ENCODE measurements at regions not wholly inside any gene's neighbourhood (a gene's known extent, or its start where the extent isn't known, plus 50 kb on each side); places are given as distances from the start of the nearest gene placed in this dataset.
"Not testable (repeated sequence)": the region's sequence is repeated elsewhere in the genome, so short reads cannot be mapped to it uniquely, and the experiment has no call there.

GRCh38 chr12:91741932-91742331, 403.7 kb downstream of the BTG1 start:
- Histone ChIP-seq H3K27me3 (ENCODE audit: insufficient read depth, low read length) (no peaks in the 10 kb centered on the region), H3K4me3 (ENCODE audit: insufficient read depth, low read depth, low read length) (no peak overlapping the region), H3K27ac (ENCODE audit: low read depth, low read length) (no peak overlapping the region), H3K4me1 (ENCODE audit: insufficient read depth, low read length) (no peaks in the 10 kb centered on the region), H4K20me1 (ENCODE audit: insufficient read depth, low read length) (no peaks in the 10 kb centered on the region), H3K4me2 (ENCODE audit: low read length) (no peak overlapping the region), H3K79me2 (ENCODE audit: insufficient read depth, low read length) (no peaks in the 10 kb centered on the region), H3K36me3 (ENCODE audit: insufficient read depth, low read length) (no peaks in the 10 kb centered on the region), H2AFZ (ENCODE audit: low read depth, low read length) (no peak overlapping the region), H3K9me3 (ENCODE audit: insufficient read depth, low read depth, low read length) (no peaks in the 10 kb centered on the region), H3K9ac (ENCODE audit: low read length) (no peak overlapping the region)
- FAIRE-seq (no peak), DNase-seq (ENCODE audit: low read depth) (peak; percentile 10)
- H3K9me3 Mint-ChIP-seq (ENCODE audit: unreplicated experiment) = no peaks in the 10 kb centered on the region
- no peaks in the 10 kb centered on the region for H3K4me1 Mint-ChIP-seq (ENCODE audit: low read depth, unreplicated experiment)
- TF ChIP-seq CTCF (IDR thresholded peaks at IDR 0.05; ENCODE audit: insufficient read depth, low read depth, low read length) (no peak), EZH2 (IDR thresholded peaks at IDR 0.05; ENCODE audit: insufficient read depth, low read length) (no peak)
- H3K27me3 Mint-ChIP-seq (ENCODE audit: low read depth, unreplicated experiment) = no peaks in the 10 kb centered on the region
- no peak overlapping the region for H3K27ac Mint-ChIP-seq (ENCODE audit: unreplicated experiment)
- no peak overlapping the region for H3K4me3 Mint-ChIP-seq (ENCODE audit: unreplicated experiment)
- H3K36me3 Mint-ChIP-seq (ENCODE audit: low read depth, unreplicated experiment) = no peaks in the 10 kb centered on the region

- H3K27ac ChIP-seq (ENCODE audit: low read depth, low read length); H3K36me3 ChIP-seq (ENCODE audit: insufficient read depth, low read length); H3K27me3 Mint-ChIP-seq (ENCODE audit: low read depth, unreplicated experiment); H3K36me3 Mint-ChIP-seq (ENCODE audit: low read depth, unreplicated experiment); H4K20me1 ChIP-seq (ENCODE audit: insufficient read depth, low read length); H3K27me3 ChIP-seq (ENCODE audit: insufficient read depth, low read length); H3K9ac ChIP-seq (ENCODE audit: low read length); H3K27ac Mint-ChIP-seq (ENCODE audit: unreplicated experiment); H3K79me2 ChIP-seq (ENCODE audit: insufficient read depth, low read length); H3K4me1 ChIP-seq (ENCODE audit: insufficient read depth, low read length); H3K4me3 Mint-ChIP-seq (ENCODE audit: unreplicated experiment); H2AFZ ChIP-seq (ENCODE audit: low read depth, low read length); H3K4me3 ChIP-seq (ENCODE audit: insufficient read depth, low read depth, low read length); FAIRE-seq; H3K9me3 Mint-ChIP-seq (ENCODE audit: unreplicated experiment); H3K4me2 ChIP-seq (ENCODE audit: low read length); H3K4me1 Mint-ChIP-seq (ENCODE audit: low read depth, unreplicated experiment); H3K9me3 ChIP-seq (ENCODE audit: insufficient read depth, low read depth, low read length): not testable (repeated sequence)
- peak; percentile 36 for DNase-seq (ENCODE audit: low read depth)
These were observed 411.8 kb downstream of the BTG1 start for GRCh38 chr12:91733846-91734245.

GRCh38 chr12:91732086-91732485, 413.6 kb downstream of the BTG1 start:
- Histone ChIP-seq H3K4me1 (ENCODE audit: insufficient read depth, low read length) (no peaks in the 10 kb centered on the region), H3K9ac (ENCODE audit: low read length) (no peak overlapping the region), H2AFZ (ENCODE audit: low read depth, low read length) (no peak overlapping the region), H3K9me3 (ENCODE audit: insufficient read depth, low read depth, low read length) (no peaks in the 10 kb centered on the region), H3K79me2 (ENCODE audit: insufficient read depth, low read length) (no peaks in the 10 kb centered on the region), H3K36me3 (ENCODE audit: insufficient read depth, low read length) (no peaks in the 10 kb centered on the region), H3K4me3 (ENCODE audit: insufficient read depth, low read depth, low read length) (no peak overlapping the region), H3K27me3 (ENCODE audit: insufficient read depth, low read length) (no peaks in the 10 kb centered on the region), H4K20me1 (ENCODE audit: insufficient read depth, low read length) (no peaks in the 10 kb centered on the region), H3K4me2 (ENCODE audit: low read length) (no peak overlapping the region), H3K27ac (ENCODE audit: low read depth, low read length) (no peak overlapping the region)
- Mint-ChIP-seq H3K27ac (ENCODE audit: unreplicated experiment) (peak overlapping the region; percentile 68), H3K4me1 (ENCODE audit: low read depth, unreplicated experiment) (no peaks in the 10 kb centered on the region), H3K9me3 (ENCODE audit: unreplicated experiment) (peaks cover 3% of the 10 kb centered on the region), H3K36me3 (ENCODE audit: low read depth, unreplicated experiment) (no peaks in the 10 kb centered on the region), H3K4me3 (ENCODE audit: unreplicated experiment) (no peak overlapping the region), H3K27me3 (ENCODE audit: low read depth, unreplicated experiment) (no peaks in the 10 kb centered on the region)
- TF ChIP-seq CTCF (IDR thresholded peaks at IDR 0.05; ENCODE audit: insufficient read depth, low read depth, low read length) (no peak), EZH2 (IDR thresholded peaks at IDR 0.05; ENCODE audit: insufficient read depth, low read length) (no peak)
- DNase-seq (ENCODE audit: low read depth) = peak; percentile 84
- no peak for FAIRE-seq
